PFSK-1 (cell line): ENCODE measurements at regions not wholly inside any gene's neighbourhood (a gene's known extent, or its start where the extent isn't known, plus 50 kb on each side); places are given as distances from the start of the nearest gene placed in this dataset.

Source experiments
- POLR2AphosphoS5 ChIP-seq: IDR thresholded peaks from 2 replicates; pipeline ENCODE4 v1.6.1; 2012; ENCODE audit warnings: low read depth, mild to moderate bottlenecking, control low read depth, low read length, moderate library complexity
- TAF1 ChIP-seq: IDR thresholded peaks from 2 replicates; pipeline ENCODE4 v1.6.1; 2012; ENCODE audit warnings: low read length, control low read depth, borderline replicate concordance; ENCODE audit not compliant: insufficient read depth

GRCh38 chr2:147531269-147531668 lies 313.6 kb upstream of the ACVR2A start:
- no peak for TF ChIP-seq TAF1
- TF ChIP-seq POLR2AphosphoS5 = no peak
